HEK293T (cell line): ENCODE measurements at regions not wholly inside any gene's neighbourhood (a gene's known extent, or its start where the extent isn't known, plus 50 kb on each side); places are given as distances from the start of the nearest gene placed in this dataset.

ENCODE experiments used
- CTCF ChIA-PET: fragments of 350-600 bp; formaldehyde crosslinking; extraction: SDS; loops from one replicate; lab custom pipeline; 2021; ENCODE audit warnings: antibody characterized with exemption, inconsistent platforms; lab: Yijun Ruan, JAX
- POLR2A ChIA-PET: fragments of 350-600 bp; formaldehyde crosslinking; extraction: SDS; loops from one replicate; lab custom pipeline; 2020; ENCODE audit warnings: antibody characterized with exemption, inconsistent platforms; lab: Yijun Ruan, JAX
- DNase-seq: peaks from one replicate; pipeline ENCODE4 v3.0.0; 2012; ENCODE audit warnings: mixed read lengths; ENCODE audit errors: extremely low spot score
- ARNT ChIP-seq: fragments of 450-650 bp; IDR thresholded peaks from 2 replicates; pipeline ENCODE4 v1.6.1; 2017; ENCODE audit warnings: mild to moderate bottlenecking
- BHLHE40 ChIP-seq: fragments of 450-650 bp; IDR thresholded peaks from 2 replicates; pipeline ENCODE4 v1.6.1; 2016; ENCODE audit warnings: mild to moderate bottlenecking, moderate library complexity, borderline replicate concordance
- CTBP1 ChIP-seq: fragments of 450-650 bp; IDR thresholded peaks from 2 replicates; pipeline ENCODE4 v1.6.1; 2016; ENCODE audit warnings: borderline replicate concordance
- ELF4 ChIP-seq: fragments of 450-650 bp; IDR thresholded peaks from 2 replicates; pipeline ENCODE4 v1.6.1; 2017; ENCODE audit warnings: antibody characterized with exemption
- FOXA1 ChIP-seq: fragments of 450-650 bp; IDR thresholded peaks from 2 replicates; pipeline ENCODE4 v1.6.1; 2016; ENCODE audit warnings: mild to moderate bottlenecking
- FOXK2 ChIP-seq: fragments of 450-650 bp; IDR thresholded peaks from 2 replicates; pipeline ENCODE4 v1.6.1; 2016; ENCODE audit warnings: mild to moderate bottlenecking
- FOXM1 ChIP-seq: fragments of 450-650 bp; IDR thresholded peaks from 2 replicates; pipeline ENCODE4 v1.6.1; 2017; ENCODE audit warnings: mild to moderate bottlenecking, borderline replicate concordance
- HDGF ChIP-seq: fragments of 450-650 bp; IDR thresholded peaks from 2 replicates; pipeline ENCODE4 v1.6.1; 2017; ENCODE audit warnings: antibody characterized with exemption, borderline replicate concordance
- L3MBTL2 ChIP-seq: fragments of 450-650 bp; conservative IDR thresholded peaks from 2 replicates; pipeline ENCODE4 v1.6.1; 2016; ENCODE audit warnings: mild to moderate bottlenecking
- LEF1 ChIP-seq: fragments of 450-650 bp; IDR thresholded peaks from 2 replicates; pipeline ENCODE4 v1.6.1; 2017; ENCODE audit warnings: mild to moderate bottlenecking, borderline replicate concordance
- NFRKB ChIP-seq: fragments of 450-650 bp; IDR thresholded peaks from 2 replicates; pipeline ENCODE4 v1.6.1; 2016; ENCODE audit warnings: mild to moderate bottlenecking, moderate library complexity
- PKNOX1 ChIP-seq: fragments of 450-650 bp; IDR thresholded peaks from 2 replicates; pipeline ENCODE4 v1.6.1; 2016
- SP1 ChIP-seq: fragments of 450-650 bp; IDR thresholded peaks from 2 replicates; pipeline ENCODE4 v1.6.1; 2017
- SUZ12 ChIP-seq: fragments of 450-650 bp; IDR thresholded peaks from 2 replicates; pipeline ENCODE4 v1.6.1; 2016; ENCODE audit warnings: mild to moderate bottlenecking
- TARDBP ChIP-seq: fragments of 450-650 bp; IDR thresholded peaks from 2 replicates; pipeline ENCODE4 v1.6.1; 2016
- ZNF384 ChIP-seq: fragments of 450-650 bp; IDR thresholded peaks from 2 replicates; pipeline ENCODE4 v1.6.1; 2016

DNA sequence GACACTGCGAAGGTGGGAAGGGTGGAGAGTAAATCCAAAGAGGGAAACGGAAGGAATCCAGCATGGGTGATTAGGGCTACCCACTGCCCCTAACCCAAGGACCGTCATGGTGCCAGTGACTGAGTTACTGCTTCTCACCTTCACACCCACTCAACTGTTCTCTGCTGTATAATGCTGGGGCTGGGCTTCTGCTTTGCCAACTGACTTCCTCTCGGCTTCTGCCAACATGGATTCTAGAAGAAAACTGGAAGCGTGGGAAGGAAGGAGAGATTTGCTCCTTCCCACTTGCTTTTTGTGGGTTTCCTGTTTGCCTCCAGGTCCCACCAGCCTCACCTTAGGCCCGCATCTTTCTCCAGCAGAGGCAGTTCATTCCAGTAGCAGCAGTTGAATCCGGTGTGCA is 153.5 kb upstream of the RAI14 start:
- CTCF ChIA-PET = no interaction called here
- no peak for DNase-seq
- TF ChIP-seq NFRKB (no peak), LEF1 (no peak), BHLHE40 (no peak), FOXM1 (no peak), ZNF384 (no peak), SUZ12 (no peak), ARNT (no peak), FOXK2 (no peak), CTBP1 (no peak), HDGF (no peak), ELF4 (no peak), FOXA1 (no peak), PKNOX1 (no peak), TARDBP (no peak), L3MBTL2 (no peak)
- POLR2A ChIA-PET = no interaction called here

GRCh38 chr5:34503379-34504253 is 152.5 kb upstream of the RAI14 start:
- ChIA-PET POLR2A (no interaction called here), CTCF (no interaction called here)
- no peak for DNase-seq

GRCh38 chr5:34504967-34505366 is 151.2 kb upstream of the RAI14 start:
- no peak for DNase-seq
- POLR2A ChIA-PET = no interaction called here
- no peak for TF ChIP-seq FOXA1
- no peak for TF ChIP-seq PKNOX1
- TF ChIP-seq L3MBTL2 = no peak
- TF ChIP-seq HDGF = no peak
- CTCF ChIA-PET = no interaction called here

More at GRCh38 chr5:34503379-34504253, 152.5 kb upstream of the RAI14 start:
- TF ChIP-seq TARDBP = no peak
- TF ChIP-seq FOXM1 = no peak
- TF ChIP-seq NFRKB = no peak
- TF ChIP-seq FOXK2 = no peak
- TF ChIP-seq ZNF384 = no peak
- no peak for TF ChIP-seq SP1
- no peak for TF ChIP-seq BHLHE40
- TF ChIP-seq L3MBTL2 = no peak
- TF ChIP-seq CTBP1 = no peak
- TF ChIP-seq ELF4 = no peak
- no peak for TF ChIP-seq PKNOX1
- no peak for TF ChIP-seq ARNT
- TF ChIP-seq FOXA1 = no peak

- ChIA-PET POLR2A (no interaction called here), CTCF (interaction anchor here (0.6 kb wide), 1 partner anchor 15 kb away, joined by 3 read pairs; no protein-coding TSS in a partner anchor)
- no peak for DNase-seq
- TF ChIP-seq FOXA1 (no peak), PKNOX1 (no peak), L3MBTL2 (no peak), ZNF384 (no peak)
Observed at GRCh38 chr5:34505731-34506130, 150.4 kb upstream of the RAI14 start.

DNA sequence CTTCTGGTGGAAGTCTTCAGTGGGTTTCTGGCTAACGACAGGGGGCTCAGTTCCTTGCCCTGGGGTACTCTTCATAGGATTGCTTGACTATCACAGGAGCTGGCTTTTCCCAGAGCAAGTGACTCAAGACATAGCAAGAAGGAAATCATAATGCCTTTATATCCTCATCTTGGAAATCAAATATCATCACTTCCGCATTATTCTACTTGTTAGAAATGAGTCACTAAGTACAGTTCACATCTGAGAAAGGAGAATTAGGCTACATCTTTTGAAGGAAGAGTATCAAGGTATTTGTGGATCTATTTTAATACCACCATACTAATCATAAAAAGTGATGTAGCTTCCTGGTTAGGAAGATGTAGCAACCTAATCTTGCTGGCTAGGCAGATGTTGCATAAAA is 148.2 kb upstream of the RAI14 start:
- no peak for DNase-seq
- POLR2A ChIA-PET = no interaction called here
- no peak for TF ChIP-seq SUZ12
- CTCF ChIA-PET = no interaction called here

DNA sequence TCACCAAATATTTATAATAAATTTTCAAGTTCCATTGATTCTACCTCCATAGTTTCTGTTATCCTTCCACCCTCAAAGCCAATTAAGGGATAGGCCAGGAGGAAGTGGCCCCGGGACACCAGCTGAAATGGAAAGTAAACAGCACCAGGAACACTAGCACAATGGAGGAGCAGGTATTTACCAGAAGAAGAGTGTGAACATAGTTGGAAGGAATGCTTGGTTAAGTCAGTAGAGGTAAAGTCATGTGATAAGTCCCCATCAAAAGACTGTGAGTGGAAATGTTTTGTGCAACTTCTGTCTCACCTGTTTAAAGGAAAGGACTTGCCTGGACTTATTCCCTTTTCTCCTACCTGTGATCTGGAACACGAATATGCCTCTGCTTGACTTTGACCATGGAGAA is 146.7 kb upstream of the RAI14 start:
- POLR2A ChIA-PET = no interaction called here
- no peak for DNase-seq
- TF ChIP-seq SP1 (no peak), ZNF384 (no peak), PKNOX1 (no peak), FOXA1 (no peak), L3MBTL2 (no peak), FOXK2 (no peak)
- CTCF ChIA-PET = no interaction called here
